Caco-2 (cell line): ENCODE measurements at regions not wholly inside any gene's neighbourhood (a gene's known extent, or its start where the extent isn't known, plus 50 kb on each side); places are given as distances from the start of the nearest gene placed in this dataset.

ENCODE experiments used
- BruUV-seq: library from RNA; stranded (reverse); fragments of 400-500 nt; replicated peaks from 2 replicates; lab custom pipeline; 2021; lab: Mats Ljungman, UMichigan
- CTCF ChIA-PET: fragments of 300-600 bp; sonication (Branson Sonifier 250); formaldehyde crosslinking; loops from one replicate; lab custom pipeline; 2022; ENCODE audit warnings: antibody characterized with exemption; lab: Charles Lee
- POLR2A ChIA-PET: fragments of 300-600 bp; sonication (Branson Sonifier 250); formaldehyde crosslinking; loops from one replicate; lab custom pipeline; 2022; ENCODE audit warnings: antibody characterized with exemption; lab: Charles Lee
- DNase-seq, 2 experiments: peaks; one replicate each; pipeline versions ENCODE4 v3.0.0 to v3.0.0-alpha.2; 2020 to 2022
- H3K27me3 ChIP-seq: replicated peaks from 2 replicates; pipeline ENCODE4 v1.6.0; 2011; ENCODE audit warnings: low read length; ENCODE audit not compliant: control insufficient read depth, insufficient read depth
- H3K36me3 ChIP-seq: 2 replicates; pipeline ENCODE4 v1.5.1; 2011; ENCODE audit warnings: low read length; ENCODE audit not compliant: control insufficient read depth, insufficient read depth
- H3K4me1 ChIP-seq: fragments of 250-450 bp; sonication (Bioruptor Pico); 2 replicates; pipeline ENCODE4 v1.5.1; 2020; ENCODE audit warnings: mild to moderate bottlenecking
- H3K4me3 ChIP-seq: 2 replicates; pipeline ENCODE4 v1.5.1; 2011; ENCODE audit warnings: low read depth, mild to moderate bottlenecking, control low read depth, low read length
- H3K9me3 ChIP-seq: fragments of 250-450 bp; sonication (Bioruptor Pico); 2 replicates; pipeline ENCODE4 v1.5.1; 2020; ENCODE audit warnings: mild to moderate bottlenecking, moderate library complexity
- H3K27ac Mint-ChIP-seq: one replicate; pipeline ENCODE4 v1.8.0; 2022; ENCODE audit warnings: mixed read lengths; ENCODE audit not compliant: unreplicated experiment
- H3K27me3 Mint-ChIP-seq: one replicate; pipeline ENCODE4 v1.8.0; 2022; ENCODE audit warnings: mixed read lengths; ENCODE audit not compliant: insufficient read depth, unreplicated experiment
- H3K36me3 Mint-ChIP-seq: one replicate; pipeline ENCODE4 v1.8.0; 2022; ENCODE audit warnings: mild to moderate bottlenecking, mixed read lengths; ENCODE audit not compliant: insufficient read depth, unreplicated experiment
- H3K4me1 Mint-ChIP-seq: one replicate; pipeline ENCODE4 v1.8.0; 2022; ENCODE audit warnings: low read depth, mixed read lengths; ENCODE audit not compliant: unreplicated experiment
- H3K4me3 Mint-ChIP-seq: one replicate; pipeline ENCODE4 v1.8.0; 2022; ENCODE audit warnings: mild to moderate bottlenecking, moderate library complexity, mixed read lengths; ENCODE audit not compliant: unreplicated experiment
- H3K9me3 Mint-ChIP-seq: one replicate; pipeline ENCODE4 v1.8.0; 2022; ENCODE audit warnings: mixed read lengths; ENCODE audit not compliant: unreplicated experiment
- intact Hi-C: fragments of 100-400 bp; cut with micrococcal nuclease; formaldehyde crosslinking; loops from one replicate; pipeline ENCODE4 v1.10.0; 2022; ENCODE audit not compliant: unreplicated experiment
- TF ChIP-seq, protein P1 (sequence below), 2 experiments: fragments of 200-600 bp in 1 of 2; IDR thresholded peaks; 1 replicate in 1 of 2; 2 replicates in 1 of 2; pipeline versions ENCODE4 v1.5.1 to v1.8.0; 2011 to 2022; ENCODE audit warnings: antibody characterized with exemption in 1 of 2, control low read depth in 1 of 2, inconsistent platforms in 1 of 2, low read depth in 1 of 2, low read length in 1 of 2, mild to moderate bottlenecking in 1 of 2, moderate library complexity in 1 of 2; ENCODE audit not compliant: insufficient read depth in 1 of 2, severe bottlenecking in 1 of 2, unreplicated experiment in 1 of 2

DNA sequence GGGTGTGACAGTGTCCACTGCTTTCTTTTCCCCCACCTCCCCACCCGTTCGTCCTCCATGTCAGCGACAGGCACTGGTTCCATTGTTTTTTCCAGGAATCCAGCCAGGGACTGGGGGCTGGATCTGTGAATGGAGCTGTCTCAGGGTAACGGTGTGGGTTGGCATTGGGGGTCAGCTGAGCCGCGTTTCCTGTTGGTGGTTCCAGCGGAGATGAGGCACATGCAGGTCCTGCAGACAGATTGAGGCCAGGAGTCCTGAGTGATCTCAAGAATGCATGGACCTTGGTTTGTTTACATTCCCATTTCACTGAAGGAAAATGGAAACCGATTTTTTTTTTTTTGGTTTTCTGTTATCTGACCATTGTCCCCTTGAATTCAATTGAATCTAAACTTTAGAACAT lies 303.9 kb downstream of the FGF9 start:
- intact Hi-C loops: no loop called here

GRCh38 chr13:21976159-21976558 lies 305.3 kb downstream of the FGF9 start:
- intact Hi-C loops: no loop called here
- POLR2A ChIA-PET: no interaction called here
- Histone ChIP-seq H3K27me3 (no peaks in the 10 kb centered on the region; the same call in 1 of the 2 replicates), H3K4me3 (no peak overlapping the region), H3K4me1 (peaks cover 8% of the 10 kb centered on the region; the same call in 1 of the 2 replicates), H3K9me3 (no peaks in the 10 kb centered on the region), H3K36me3 (no peaks in the 10 kb centered on the region)
- CTCF ChIA-PET: no interaction called here
- Mint-ChIP-seq H3K27ac (no peak overlapping the region), H3K4me3 (no peak overlapping the region), H3K36me3 (no peaks in the 10 kb centered on the region), H3K27me3 (no peaks in the 10 kb centered on the region), H3K9me3 (no peaks in the 10 kb centered on the region), H3K4me1 (peaks cover 6% of the 10 kb centered on the region)
- DNase-seq: no peak
- BruUV-seq: no TSS peak
- TF ChIP-seq, protein P1, sequence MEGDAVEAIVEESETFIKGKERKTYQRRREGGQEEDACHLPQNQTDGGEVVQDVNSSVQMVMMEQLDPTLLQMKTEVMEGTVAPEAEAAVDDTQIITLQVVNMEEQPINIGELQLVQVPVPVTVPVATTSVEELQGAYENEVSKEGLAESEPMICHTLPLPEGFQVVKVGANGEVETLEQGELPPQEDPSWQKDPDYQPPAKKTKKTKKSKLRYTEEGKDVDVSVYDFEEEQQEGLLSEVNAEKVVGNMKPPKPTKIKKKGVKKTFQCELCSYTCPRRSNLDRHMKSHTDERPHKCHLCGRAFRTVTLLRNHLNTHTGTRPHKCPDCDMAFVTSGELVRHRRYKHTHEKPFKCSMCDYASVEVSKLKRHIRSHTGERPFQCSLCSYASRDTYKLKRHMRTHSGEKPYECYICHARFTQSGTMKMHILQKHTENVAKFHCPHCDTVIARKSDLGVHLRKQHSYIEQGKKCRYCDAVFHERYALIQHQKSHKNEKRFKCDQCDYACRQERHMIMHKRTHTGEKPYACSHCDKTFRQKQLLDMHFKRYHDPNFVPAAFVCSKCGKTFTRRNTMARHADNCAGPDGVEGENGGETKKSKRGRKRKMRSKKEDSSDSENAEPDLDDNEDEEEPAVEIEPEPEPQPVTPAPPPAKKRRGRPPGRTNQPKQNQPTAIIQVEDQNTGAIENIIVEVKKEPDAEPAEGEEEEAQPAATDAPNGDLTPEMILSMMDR (IDR thresholded peaks at IDR 0.05; ENCODE audit: insufficient read depth in 1 of 2, low read depth in 1 of 2, low read length in 1 of 2, severe bottlenecking in 1 of 2, unreplicated experiment in 1 of 2): no peak

More for the DNA sequence above, 303.9 kb downstream of the FGF9 start:
- H3K4me1 ChIP-seq: peaks cover 8% of the 10 kb centered on the region; the same call in 1 of the 2 replicates
- Mint-ChIP-seq H3K9me3 (no peaks in the 10 kb centered on the region), H3K27ac (no peak overlapping the region), H3K4me1 (no peaks in the 10 kb centered on the region), H3K4me3 (no peak overlapping the region), H3K36me3 (no peaks in the 10 kb centered on the region), H3K27me3 (no peaks in the 10 kb centered on the region)
- no peaks in the 10 kb centered on the region for H3K9me3 ChIP-seq
- no TSS peak for BruUV-seq
- H3K36me3 ChIP-seq: no peaks in the 10 kb centered on the region
- TF ChIP-seq, protein P1 (IDR thresholded peaks at IDR 0.05; ENCODE audit: insufficient read depth in 1 of 2, low read depth in 1 of 2, low read length in 1 of 2, severe bottlenecking in 1 of 2, unreplicated experiment in 1 of 2): no peak
- H3K27me3 ChIP-seq: no peaks in the 10 kb centered on the region; the same call in 1 of the 2 replicates
- no peak overlapping the region for H3K4me3 ChIP-seq
- POLR2A ChIA-PET: no interaction called here
- CTCF ChIA-PET: no interaction called here
- DNase-seq: no peak

DNA sequence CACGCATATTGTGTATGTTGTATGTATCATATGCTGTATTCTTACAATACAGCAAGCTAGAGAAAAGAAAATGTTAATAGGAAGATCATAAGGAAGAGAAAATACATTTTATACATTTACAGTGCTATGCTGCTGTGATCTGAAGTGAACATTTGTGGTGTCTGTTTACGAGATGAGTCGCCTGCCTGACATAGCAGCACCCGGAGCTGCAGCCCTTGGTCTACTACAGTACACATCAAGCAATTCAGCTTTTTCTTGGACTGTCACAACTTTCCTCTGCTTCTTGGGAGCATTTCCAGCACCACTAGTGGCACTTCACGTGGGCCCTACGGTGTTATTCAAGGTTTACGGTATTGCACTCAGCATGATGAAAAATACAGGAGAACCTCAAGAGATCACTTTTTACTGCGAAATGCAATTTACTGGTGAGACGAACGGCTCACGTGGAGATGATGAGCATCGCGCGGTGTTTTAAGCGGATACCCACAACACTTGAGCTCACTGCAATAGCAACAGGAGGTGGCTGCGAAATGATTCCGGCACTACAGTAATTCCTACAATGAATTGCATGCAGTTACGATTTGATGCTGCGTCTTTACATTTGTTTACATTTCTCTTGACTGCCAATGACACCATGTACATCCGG lies 308.4 kb downstream of the FGF9 start:
- Histone ChIP-seq H3K4me3 (no peak overlapping the region), H3K9me3 (no peaks in the 10 kb centered on the region), H3K4me1 (peaks cover 8% of the 10 kb centered on the region; the same call in 1 of the 2 replicates), H3K27me3 (no peaks in the 10 kb centered on the region; the same call in 1 of the 2 replicates), H3K36me3 (no peaks in the 10 kb centered on the region)
- Mint-ChIP-seq H3K4me1 (peaks cover 6% of the 10 kb centered on the region), H3K36me3 (no peaks in the 10 kb centered on the region), H3K4me3 (no peak overlapping the region), H3K9me3 (no peaks in the 10 kb centered on the region), H3K27me3 (no peaks in the 10 kb centered on the region), H3K27ac (no peak overlapping the region)
- TF ChIP-seq, protein P1 (IDR thresholded peaks at IDR 0.05; ENCODE audit: insufficient read depth in 1 of 2, low read depth in 1 of 2, low read length in 1 of 2, severe bottlenecking in 1 of 2, unreplicated experiment in 1 of 2): no peak
- ChIA-PET POLR2A (no interaction called here), CTCF (no interaction called here)
- DNase-seq: no peak
- no TSS peak for BruUV-seq
- intact Hi-C loops: no loop called here
